ENCODE measurements at regions not wholly inside any gene's neighbourhood (a gene's known extent, or its start where the extent isn't known, plus 50 kb on each side); places are given as distances from the start of the nearest gene placed in this dataset.
A peak's percentile ranks its signal among the peaks of the same experiment; 100 is the strongest.

GRCh38 chr10:98323221-98324164 is 55.5 kb upstream of the LOXL4 start (continued):
- TF ChIP-seq RFX5 (IDR thresholded peaks at IDR 0.05; ENCODE audit: low read depth, low read length) (no peak), CHD1 (IDR thresholded peaks at IDR 0.05; ENCODE audit: low read depth, low read length) (no peak), SMC3 (IDR thresholded peaks at IDR 0.05; ENCODE audit: low read depth, low read length) (peak; percentile 28; the same call in 1 of the 2 replicates)

DNA sequence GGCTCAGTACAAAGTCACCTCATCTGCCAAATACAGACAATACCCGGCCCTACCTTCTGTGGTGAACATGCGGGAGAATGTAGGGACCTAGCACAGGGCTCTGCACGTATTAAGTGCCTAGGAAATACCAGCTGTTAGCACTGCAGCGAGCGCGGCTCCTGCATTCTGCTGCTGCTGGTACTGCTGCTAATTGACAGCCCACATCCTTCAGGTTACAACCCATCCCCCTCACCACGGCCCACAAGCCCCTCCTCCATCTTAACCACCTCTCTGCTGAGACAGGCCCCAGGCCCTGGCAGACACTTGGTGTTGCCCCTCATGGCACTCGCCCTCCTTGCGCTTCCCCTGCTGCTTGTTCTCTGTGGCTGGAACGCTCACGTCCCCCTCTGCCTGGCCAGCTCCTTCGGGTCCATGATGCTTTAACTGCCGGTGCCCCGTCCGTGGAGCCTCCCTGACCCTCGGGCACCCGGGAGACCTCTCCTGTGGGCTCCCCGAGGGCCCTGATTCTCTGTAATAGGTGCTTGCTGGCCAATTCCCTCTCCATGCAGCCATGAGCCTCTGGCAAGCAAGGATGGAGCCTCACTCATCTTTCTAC is 53.3 kb upstream of the LOXL4 start:
- Histone ChIP-seq H4K5ac (ENCODE audit: low read depth, low read length) (no peak overlapping the region), H2AFZ (replicated peaks; ENCODE audit: low read length, poor library complexity) (peak overlapping the region; percentile 0), H3K14ac (replicated peaks; ENCODE audit: low read depth, low read length) (no peak overlapping the region), H3K4me1 (ENCODE audit: control insufficient read depth, insufficient read depth, low read length) (peaks cover 17% of the 10 kb centered on the region), H2AK5ac (ENCODE audit: low read depth, low read length) (peak overlapping the region; percentile 37; the same call in 1 of the 2 replicates), H3K9me1 (ENCODE audit: insufficient read depth, low read length) (peaks cover 11% of the 10 kb centered on the region), H3K9me3 (ENCODE audit: control insufficient read depth, insufficient read depth, low read length) (no peaks in the 10 kb centered on the region), H3K27ac (ENCODE audit: insufficient read depth, low read length) (no peak overlapping the region), H2AK9ac (replicated peaks; ENCODE audit: low read depth, low read length, poor library complexity) (peak overlapping the region; percentile 33), H3K79me1 (ENCODE audit: low read depth in 1 of 2, low read length in 2 of 2) (no peaks in the 10 kb centered on the region), H2BK15ac (ENCODE audit: low read depth, low read length) (peak overlapping the region; percentile 64; the same call in 1 of the 3 replicates), H3K27me3 (ENCODE audit: control insufficient read depth, insufficient read depth, low read length) (no peaks in the 10 kb centered on the region), H3K36me3 (ENCODE audit: control insufficient read depth, insufficient read depth, low read length) (no peaks in the 10 kb centered on the region), H2BK20ac (ENCODE audit: low read depth, low read length) (peak overlapping the region; percentile 72), H3K18ac (ENCODE audit: low read depth, low read length) (no peak overlapping the region), H2BK120ac (ENCODE audit: low read depth, low read length) (peak overlapping the region; percentile 92), H2BK5ac (ENCODE audit: low read depth, low read length, poor library complexity, severe bottlenecking) (no peak overlapping the region), H3K23ac (ENCODE audit: low read depth, low read length) (no peak overlapping the region), H4K20me1 (ENCODE audit: insufficient read depth, low read length) (no peaks in the 10 kb centered on the region), H3K56ac (ENCODE audit: extremely low read depth, insufficient read depth, low read length) (no peak overlapping the region), H3K9ac (ENCODE audit: low read depth, low read length) (no peak overlapping the region), H3K4me3 (ENCODE audit: insufficient read depth, low read depth, low read length) (no peak overlapping the region), H4K8ac (ENCODE audit: low read depth in 2 of 2, low read length in 2 of 2) (no peak overlapping the region), H3K4me2 (ENCODE audit: low read depth, low read length) (no peak overlapping the region), H3K4ac (ENCODE audit: low read depth, low read length) (0 out of 2 replicates have a peak overlapping the region, but pooled peaks have one; percentile 88), H4K91ac (ENCODE audit: insufficient read depth, low read depth, low read length) (no peak overlapping the region)
- no peak for ATAC-seq (ENCODE audit: low read depth)
- no TSS peak for BruUV-seq (replicated peaks)
- CTCF ChIA-PET, result interaction anchor here (0.6 kb wide), 2 partner anchors 58 to 73 kb away, joined by 3 to 4 read pairs; no protein-coding TSS in a partner anchor
- DNase-seq, result no peak
- in situ Hi-C loops (cut with MboI; ENCODE audit: low sequenced_read_pairs) (no loop called here), dilution Hi-C loops (cut with HindIII; ENCODE audit: low sequenced_read_pairs, unreplicated experiment) (no loop called here), intact Hi-C loops (cut with micrococcal nuclease) (no loop called here)
- TF ChIP-seq, protein P1, sequence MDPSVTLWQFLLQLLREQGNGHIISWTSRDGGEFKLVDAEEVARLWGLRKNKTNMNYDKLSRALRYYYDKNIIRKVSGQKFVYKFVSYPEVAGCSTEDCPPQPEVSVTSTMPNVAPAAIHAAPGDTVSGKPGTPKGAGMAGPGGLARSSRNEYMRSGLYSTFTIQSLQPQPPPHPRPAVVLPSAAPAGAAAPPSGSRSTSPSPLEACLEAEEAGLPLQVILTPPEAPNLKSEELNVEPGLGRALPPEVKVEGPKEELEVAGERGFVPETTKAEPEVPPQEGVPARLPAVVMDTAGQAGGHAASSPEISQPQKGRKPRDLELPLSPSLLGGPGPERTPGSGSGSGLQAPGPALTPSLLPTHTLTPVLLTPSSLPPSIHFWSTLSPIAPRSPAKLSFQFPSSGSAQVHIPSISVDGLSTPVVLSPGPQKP (IDR thresholded peaks at IDR 0.05; ENCODE audit: borderline replicate concordance, low read depth, low read length), result no peak
- TF ChIP-seq RAD21 (IDR thresholded peaks at IDR 0.05; ENCODE audit: low read length) (no peak), POLR2A (IDR thresholded peaks at IDR 0.05; ENCODE audit: low read depth, low read length) (no peak), USF2 (IDR thresholded peaks at IDR 0.05; ENCODE audit: low read depth, low read length) (no peak), RCOR1 (IDR thresholded peaks at IDR 0.05; ENCODE audit: insufficient replicate concordance, low read length) (no peak), FOS (IDR thresholded peaks at IDR 0.05; ENCODE audit: low read depth, low read length) (no peak)
- WGBS, 2 experiments (ENCODE audit: extremely low coverage in 2 of 2, insufficient read length in 1 of 2), result 93% methylated on average over 12 of the region's 18 CpGs; no CpG with 5 or more reads in 1 of the 2 experiments
- POLR2A ChIA-PET (ENCODE audit: unreplicated experiment), result no interaction called here
